ENCODE measurements at regions not wholly inside any gene's neighbourhood (a gene's known extent, or its start where the extent isn't known, plus 50 kb on each side); places are given as distances from the start of the nearest gene placed in this dataset.
A peak's percentile ranks its signal among the peaks of the same experiment; 100 is the strongest.

- peak; percentile 24 for TF ChIP-seq FOXP2 (optimal IDR thresholded peaks at IDR 0.05; ENCODE audit: borderline replicate concordance, extremely low read depth, extremely low read length, insufficient read depth)
- no peak for TF ChIP-seq REST (IDR thresholded peaks at IDR 0.05; ENCODE audit: insufficient read depth in 1 of 2, low read depth in 2 of 2, low read length in 2 of 2)
- TF ChIP-seq SIN3A (IDR thresholded peaks at IDR 0.05; ENCODE audit: borderline replicate concordance, insufficient read depth, low read length) = no peak
These were observed 50.2 kb upstream of the LRP1B start for GRCh38 chr2:142180820-142181533.
